C4-2B (cell line): ENCODE measurements at regions not wholly inside any gene's neighbourhood (a gene's known extent, or its start where the extent isn't known, plus 50 kb on each side); places are given as distances from the start of the nearest gene placed in this dataset.

Experiments
- H3K27ac ChIP-seq: fragments of 450-650 bp; 2 replicates; pipeline ENCODE4 v1.5.1; 2017
- ZFX ChIP-seq: fragments of 450-650 bp; IDR thresholded peaks from 2 replicates; pipeline ENCODE4 v1.6.1; 2017
- TF ChIP-seq, protein P1 (sequence below): fragments of 450-650 bp; conservative IDR thresholded peaks from 2 replicates; pipeline ENCODE4 v1.5.1; 2017; ENCODE audit warnings: mild to moderate bottlenecking

DNA sequence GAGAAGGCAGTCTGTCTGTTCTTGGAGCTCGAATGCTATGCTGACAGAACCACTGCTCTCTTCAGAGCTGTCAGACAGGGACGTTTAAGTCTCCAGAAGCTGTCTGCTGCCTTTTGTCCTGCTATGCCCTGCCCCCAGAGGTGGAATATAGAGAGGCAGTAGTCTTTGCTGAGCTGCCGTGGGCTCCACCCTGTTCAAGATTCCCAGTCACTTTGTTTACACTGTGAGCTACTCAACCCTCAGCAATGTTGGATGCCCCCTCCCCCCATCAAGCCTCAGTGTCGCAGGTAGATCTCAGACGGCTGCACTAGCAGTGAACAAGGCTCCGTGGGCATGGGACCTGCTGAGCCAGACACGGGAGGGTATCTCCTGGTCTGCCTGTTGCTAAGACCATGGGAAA lies 344.2 kb downstream of the TMEM161B start:
- H3K27ac ChIP-seq = no peak overlapping the region
- TF ChIP-seq ZFX = no peak
- TF ChIP-seq, protein P1, sequence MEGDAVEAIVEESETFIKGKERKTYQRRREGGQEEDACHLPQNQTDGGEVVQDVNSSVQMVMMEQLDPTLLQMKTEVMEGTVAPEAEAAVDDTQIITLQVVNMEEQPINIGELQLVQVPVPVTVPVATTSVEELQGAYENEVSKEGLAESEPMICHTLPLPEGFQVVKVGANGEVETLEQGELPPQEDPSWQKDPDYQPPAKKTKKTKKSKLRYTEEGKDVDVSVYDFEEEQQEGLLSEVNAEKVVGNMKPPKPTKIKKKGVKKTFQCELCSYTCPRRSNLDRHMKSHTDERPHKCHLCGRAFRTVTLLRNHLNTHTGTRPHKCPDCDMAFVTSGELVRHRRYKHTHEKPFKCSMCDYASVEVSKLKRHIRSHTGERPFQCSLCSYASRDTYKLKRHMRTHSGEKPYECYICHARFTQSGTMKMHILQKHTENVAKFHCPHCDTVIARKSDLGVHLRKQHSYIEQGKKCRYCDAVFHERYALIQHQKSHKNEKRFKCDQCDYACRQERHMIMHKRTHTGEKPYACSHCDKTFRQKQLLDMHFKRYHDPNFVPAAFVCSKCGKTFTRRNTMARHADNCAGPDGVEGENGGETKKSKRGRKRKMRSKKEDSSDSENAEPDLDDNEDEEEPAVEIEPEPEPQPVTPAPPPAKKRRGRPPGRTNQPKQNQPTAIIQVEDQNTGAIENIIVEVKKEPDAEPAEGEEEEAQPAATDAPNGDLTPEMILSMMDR = no peak

DNA sequence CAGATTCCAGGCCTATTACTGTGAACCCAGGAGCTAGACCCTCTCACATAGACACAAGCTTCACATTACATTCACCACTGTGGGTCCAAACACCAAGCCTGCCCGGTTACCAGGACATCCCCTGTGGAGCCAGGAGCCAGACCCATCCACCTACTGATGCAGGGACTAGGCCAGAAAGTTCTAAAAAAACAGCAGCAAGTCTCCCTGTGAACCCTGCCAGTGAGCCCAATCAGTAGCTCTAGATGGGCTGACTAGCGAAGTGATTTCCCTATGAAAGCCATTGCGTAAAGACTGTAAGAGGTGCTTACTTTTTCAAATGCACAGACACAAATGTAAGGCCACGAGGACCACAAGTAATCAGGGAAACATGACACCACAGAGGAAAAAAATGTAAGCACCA lies 352.3 kb downstream of the TMEM161B start:
- no peak overlapping the region for H3K27ac ChIP-seq
- TF ChIP-seq, protein P1 = no peak
- no peak for TF ChIP-seq ZFX

DNA sequence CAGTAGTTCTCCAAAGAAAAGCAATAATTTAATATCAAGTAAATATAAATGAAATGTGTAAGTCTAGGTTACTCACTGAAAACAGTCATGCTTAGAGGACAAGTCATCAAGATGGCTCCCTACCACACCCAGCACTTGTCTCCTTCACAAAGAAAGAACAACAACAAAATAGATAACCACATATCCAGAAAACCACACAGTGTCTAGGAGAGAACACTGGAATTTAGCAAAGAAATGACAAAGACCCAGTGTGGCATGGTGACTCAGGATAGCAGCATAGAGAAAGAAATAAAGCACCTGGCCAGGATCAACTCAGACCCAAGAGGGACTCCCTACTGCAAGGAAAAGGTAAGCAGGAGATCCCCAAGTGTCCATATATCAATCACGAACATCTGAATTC lies 356.2 kb downstream of the TMEM161B start:
- H3K27ac ChIP-seq = no peak overlapping the region
- TF ChIP-seq, protein P1 = no peak
- TF ChIP-seq ZFX = no peak

DNA sequence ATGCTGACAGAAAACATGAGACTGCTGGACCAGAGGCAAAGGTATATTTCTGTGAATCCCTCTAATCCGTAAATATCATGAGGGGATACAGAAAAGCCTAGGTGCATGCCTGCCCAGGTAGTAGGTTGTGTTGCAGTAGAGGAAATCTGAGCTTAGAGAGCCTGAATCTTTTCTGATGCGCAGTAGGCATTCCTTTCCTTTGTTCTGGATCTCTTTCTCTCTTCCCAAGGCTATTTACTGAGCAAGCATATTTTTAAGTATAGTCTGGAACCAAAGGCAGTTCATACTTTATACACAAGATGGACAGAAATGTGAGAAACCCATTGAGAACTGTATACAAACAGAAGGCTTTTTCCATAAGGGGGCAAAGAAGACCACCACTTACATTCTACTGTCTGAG lies 359.3 kb downstream of the TMEM161B start:
- no peak for TF ChIP-seq ZFX
- TF ChIP-seq, protein P1 = no peak

DNA sequence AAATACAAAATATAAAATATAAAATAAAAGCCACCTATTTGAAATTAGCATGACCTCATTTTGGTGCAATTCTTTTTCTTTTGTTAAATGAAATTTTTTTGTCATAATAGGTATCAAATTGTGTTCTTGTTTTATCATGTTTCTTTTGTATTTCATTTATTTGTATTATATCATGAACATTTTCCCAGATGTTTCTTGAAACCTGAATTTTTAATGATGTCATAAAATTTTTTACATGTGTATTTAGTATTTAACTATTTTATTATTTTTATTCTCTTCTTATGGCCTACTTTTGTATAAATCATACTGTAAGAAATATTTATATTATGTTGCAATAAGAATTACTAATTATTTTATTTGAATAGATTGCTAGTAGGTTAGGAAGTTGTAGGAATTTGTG lies 361.7 kb downstream of the TMEM161B start:
- TF ChIP-seq ZFX = no peak
- TF ChIP-seq, protein P1 = no peak

More for the DNA sequence above, 359.3 kb downstream of the TMEM161B start:
- H3K27ac ChIP-seq = no peak overlapping the region

DNA sequence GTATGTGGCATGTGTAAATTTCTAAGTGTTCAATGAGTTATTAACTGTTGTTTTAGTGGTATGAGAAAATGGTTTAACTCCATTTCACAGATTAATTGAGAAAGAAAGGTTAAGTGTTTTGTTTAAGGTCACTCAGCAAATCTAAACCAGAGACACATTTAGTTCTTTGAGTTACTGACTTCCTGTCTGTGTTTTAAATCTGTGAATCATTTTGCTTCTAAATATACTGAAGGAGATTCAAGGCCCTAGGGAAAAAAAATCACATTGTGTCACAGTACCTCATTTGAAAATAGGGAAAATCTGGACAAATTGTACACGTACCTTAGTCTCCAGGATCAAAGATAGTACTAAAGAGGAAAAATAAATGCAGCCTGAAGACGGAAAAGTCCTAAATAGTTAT lies 368.2 kb downstream of the TMEM161B start:
- H3K27ac ChIP-seq = no peak overlapping the region
- TF ChIP-seq, protein P1 = no peak
- no peak for TF ChIP-seq ZFX

More for the DNA sequence above, 361.7 kb downstream of the TMEM161B start:
- H3K27ac ChIP-seq = no peak overlapping the region

DNA sequence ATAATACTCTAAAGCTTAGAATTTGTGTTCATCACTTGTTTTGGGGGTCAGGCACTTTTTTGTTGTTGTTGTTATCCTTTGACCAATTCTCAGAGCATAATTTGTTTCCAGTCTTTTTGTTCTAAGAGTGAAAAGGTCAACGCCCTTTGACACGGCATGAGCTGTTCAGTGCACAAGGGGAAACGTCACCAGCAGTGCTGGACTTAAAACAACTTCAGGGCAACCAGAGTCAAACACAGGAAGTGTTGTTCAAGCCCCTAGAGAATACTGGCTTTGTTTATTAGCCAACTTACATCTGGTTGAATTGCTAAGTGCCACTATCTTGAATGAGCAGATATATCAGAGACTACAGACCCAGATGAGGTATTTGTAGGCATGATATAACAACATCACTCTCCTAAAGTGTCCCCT lies 368.9 kb downstream of the TMEM161B start:
- no peak overlapping the region for H3K27ac ChIP-seq
- TF ChIP-seq ZFX = no peak
- TF ChIP-seq, protein P1 = no peak
